HG03575 (cell line): ENCODE measurements at regions not wholly inside any gene's neighbourhood (a gene's known extent, or its start where the extent isn't known, plus 50 kb on each side); places are given as distances from the start of the nearest gene placed in this dataset.
"Not testable (repeated sequence)": the region's sequence is repeated elsewhere in the genome, so short reads cannot be mapped to it uniquely, and the experiment has no call there.

Source experiments
- ATAC-seq: cut with Tn5 transposase; IDR thresholded peaks from one replicate; pipeline ENCODE4 v1.9.1; 2021; ENCODE audit not compliant: unreplicated experiment, insufficient number of reproducible peaks, low FRiP score; ENCODE audit errors: extremely low read depth

- no peak for ATAC-seq
These were observed 51.2 kb upstream of the AKIRIN2 start for GRCh38 chr6:87753131-87753685.

DNA sequence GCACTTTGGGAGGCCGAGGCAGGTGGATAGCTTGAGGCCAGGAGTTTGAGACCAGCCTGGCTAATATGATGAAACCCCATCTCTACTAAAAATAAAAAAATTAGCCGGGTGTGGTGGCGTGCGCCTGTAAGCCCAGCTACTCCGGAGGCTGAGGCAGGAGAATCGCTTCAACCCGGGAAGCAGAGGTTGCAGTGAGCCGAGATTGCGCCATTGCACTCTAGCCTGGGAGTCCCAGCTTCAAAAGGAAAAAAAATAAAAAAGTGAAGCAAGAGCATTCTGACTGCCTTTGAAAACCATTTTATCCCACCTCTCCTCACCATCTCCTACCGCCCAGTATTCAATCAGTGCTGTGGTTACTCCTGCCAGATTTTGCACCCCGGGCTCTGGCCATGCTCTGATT is 50.5 kb upstream of the AKIRIN2 start:
- ATAC-seq = not testable (repeated sequence)
